ENCODE measurements at regions not wholly inside any gene's neighbourhood (a gene's known extent, or its start where the extent isn't known, plus 50 kb on each side); places are given as distances from the start of the nearest gene placed in this dataset.

DNA sequence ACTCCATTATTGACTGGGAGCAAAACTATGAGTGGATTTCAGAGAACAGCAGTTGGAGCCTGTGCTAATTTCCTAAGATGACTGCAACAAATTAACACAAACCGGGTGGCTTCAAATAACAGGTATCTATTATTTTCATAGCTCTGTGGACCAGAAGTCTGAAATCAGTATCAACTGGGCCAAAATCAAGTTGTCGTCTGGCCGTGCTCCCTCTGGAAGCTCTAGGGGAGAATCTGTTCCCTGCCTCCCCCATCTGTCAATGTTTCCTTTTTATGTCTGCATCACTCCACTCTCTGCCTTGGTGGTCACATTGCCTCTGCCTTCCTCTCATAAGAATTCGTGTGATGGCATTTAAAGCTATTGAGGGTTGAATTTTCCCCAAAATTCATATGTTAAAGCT lies 269.8 kb downstream of the TMX3 start:
- TF ChIP-seq, protein P1, sequence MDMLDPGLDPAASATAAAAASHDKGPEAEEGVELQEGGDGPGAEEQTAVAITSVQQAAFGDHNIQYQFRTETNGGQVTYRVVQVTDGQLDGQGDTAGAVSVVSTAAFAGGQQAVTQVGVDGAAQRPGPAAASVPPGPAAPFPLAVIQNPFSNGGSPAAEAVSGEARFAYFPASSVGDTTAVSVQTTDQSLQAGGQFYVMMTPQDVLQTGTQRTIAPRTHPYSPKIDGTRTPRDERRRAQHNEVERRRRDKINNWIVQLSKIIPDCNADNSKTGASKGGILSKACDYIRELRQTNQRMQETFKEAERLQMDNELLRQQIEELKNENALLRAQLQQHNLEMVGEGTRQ (IDR thresholded peaks at IDR 0.05; ENCODE audit: low read length), result no peak
- TF ChIP-seq SAP30 (IDR thresholded peaks at IDR 0.05; ENCODE audit: insufficient read depth, insufficient replicate concordance, low read length) (no peak), POU5F1 (IDR thresholded peaks at IDR 0.05; ENCODE audit: low read depth, low read length) (no peak), SRF (IDR thresholded peaks at IDR 0.05; ENCODE audit: low read depth, low read length) (no peak), BACH1 (IDR thresholded peaks at IDR 0.05; ENCODE audit: low read length) (no peak)
- H3K56ac ChIP-seq (replicated peaks; ENCODE audit: insufficient read length, low read depth, low read length), result no peak overlapping the region

More for the DNA sequence above, 269.8 kb downstream of the TMX3 start:
- no peak overlapping the region for H2BK5ac ChIP-seq (ENCODE audit: low read depth, low read length)
- no peaks in the 10 kb centered on the region for H3K36me3 ChIP-seq (ENCODE audit: control insufficient read depth in 2 of 4, insufficient read depth in 4 of 4, low read length in 3 of 4)
- no peaks in the 10 kb centered on the region; the same call in 1 of the 2 replicates for H3K23me2 ChIP-seq (ENCODE audit: low read depth, low read length)
- no peak overlapping the region for H2BK120ac ChIP-seq (replicated peaks; ENCODE audit: low read depth, low read length)
- 94% methylated on average over 4 of the region's 4 CpGs; no CpG with 5 or more reads in 1 of the 2 experiments for WGBS, 2 experiments (ENCODE audit: extremely low coverage in 1 of 2, insufficient coverage in 1 of 2, insufficient read length in 1 of 2, insufficient replicate concordance in 2 of 2, low coverage in 1 of 2, low lambda C conversion rate in 2 of 2, missing lambda C conversion rate in 1 of 2)
- H3K79me1 ChIP-seq (ENCODE audit: low read depth, low read length), result no peaks in the 10 kb centered on the region
- H3K18ac ChIP-seq (ENCODE audit: extremely low read depth, low read length), result no peak overlapping the region
- no peak overlapping the region for H3K4me2 ChIP-seq (ENCODE audit: insufficient read depth in 1 of 2, low read depth in 2 of 2, low read length in 2 of 2)
- no peak overlapping the region for H2BK20ac ChIP-seq (ENCODE audit: low read length)
- no peak overlapping the region for H4K5ac ChIP-seq (ENCODE audit: insufficient read length, low read depth, low read length)
- no peak overlapping the region for H3K23ac ChIP-seq (ENCODE audit: insufficient read length)
- H3K9me3 ChIP-seq (ENCODE audit: insufficient read depth in 2 of 2, low read depth in 1 of 2, low read length in 1 of 2), result no peaks in the 10 kb centered on the region
- H3K4me3 ChIP-seq (ENCODE audit: extremely low read depth in 1 of 4, insufficient read depth in 2 of 4, low read depth in 3 of 4, low read length in 4 of 4), result no peak overlapping the region
- ChIA-PET CTCF (ENCODE audit: partially characterized antibody) (interaction anchor here (0.6 kb wide), 1 partner anchor 11 kb away, joined by 3 read pairs; no protein-coding TSS in a partner anchor), POLR2A (ENCODE audit: partially characterized antibody) (no interaction called here)
- H3K79me2 ChIP-seq (ENCODE audit: control insufficient read depth in 1 of 2, insufficient read depth in 2 of 2, low read length in 2 of 2), result no peaks in the 10 kb centered on the region
- H2BK12ac ChIP-seq (ENCODE audit: low read depth, low read length), result no peak overlapping the region
- DNase-seq (ENCODE audit: low read depth in 1 of 2, low spot score in 2 of 2), result no peak
- FAIRE-seq, result no peak
- H2BK15ac ChIP-seq (ENCODE audit: low read length), result no peak overlapping the region
- H4K8ac ChIP-seq (ENCODE audit: extremely low read depth, insufficient read depth, low read length), result no peak overlapping the region
- no peak overlapping the region for H4K91ac ChIP-seq (replicated peaks; ENCODE audit: insufficient read length, low read length)
- H3K4ac ChIP-seq (replicated peaks; ENCODE audit: insufficient read length, low read depth, low read length), result no peak overlapping the region
- H2AFZ ChIP-seq (ENCODE audit: low read length), result no peak overlapping the region
- no peak overlapping the region for H3K14ac ChIP-seq (ENCODE audit: insufficient read length)
- H3K27ac ChIP-seq (ENCODE audit: low read depth, low read length), result no peak overlapping the region
- no peak overlapping the region for H2AK5ac ChIP-seq (ENCODE audit: low read depth, low read length)
- no peaks in the 10 kb centered on the region for H4K20me1 ChIP-seq (replicated peaks in 1 of 2; ENCODE audit: control insufficient read depth in 1 of 2, insufficient read depth in 2 of 2, low read length in 2 of 2)
- H3K9ac ChIP-seq (replicated peaks in 1 of 4; ENCODE audit: extremely low read depth in 1 of 4, low read depth in 3 of 4, low read length in 3 of 4), result no peak overlapping the region
- no peaks in the 10 kb centered on the region for H3K4me1 ChIP-seq (replicated peaks in 1 of 4; ENCODE audit: control insufficient read depth in 3 of 4, insufficient read depth in 4 of 4, low read length in 3 of 4)
- H3K27me3 ChIP-seq (replicated peaks in 1 of 4; ENCODE audit: control insufficient read depth in 3 of 4, extremely low read depth in 1 of 4, insufficient read depth in 3 of 4, low read length in 3 of 4), result no peaks in the 10 kb centered on the region
